IMR-90 (cell line): ENCODE measurements at regions not wholly inside any gene's neighbourhood (a gene's known extent, or its start where the extent isn't known, plus 50 kb on each side); places are given as distances from the start of the nearest gene placed in this dataset.

Experiments used
- ATAC-seq: fragments of 200-7000 bp; cut with Tn5 transposase; 2 replicates; pipeline ENCODE4 v1.9.1; 2020; ENCODE audit warnings: low read depth, mild to moderate bottlenecking, moderate library complexity
- BruUV-seq: library from RNA; stranded (reverse); fragments of 400-500 nt; replicated peaks from 2 replicates; lab custom pipeline; 2021; lab: Mats Ljungman, UMichigan
- CTCF ChIA-PET: fragments of 300-600 bp; formaldehyde crosslinking; extraction: SDS; loops from one replicate; lab custom pipeline; 2021; ENCODE audit warnings: antibody characterized with exemption; lab: Yijun Ruan, JAX
- POLR2A ChIA-PET: fragments of 300-600 bp; sonication (Branson Sonifier 250); formaldehyde crosslinking; loops from one replicate; lab custom pipeline; 2022; ENCODE audit warnings: antibody characterized with exemption; ENCODE audit not compliant: unreplicated experiment; lab: Charles Lee
- DNase-seq: peaks from one replicate; pipeline ENCODE4 v3.0.0; 2013
- H2AFZ ChIP-seq: replicated peaks from 2 replicates; pipeline ENCODE3; 2013; ENCODE audit warnings: low read length, mild to moderate bottlenecking; ENCODE audit not compliant: poor library complexity
- H2AK5ac ChIP-seq: 2 replicates; pipeline ENCODE4 v1.6.1; 2013; ENCODE audit warnings: low read depth, low read length, inconsistent platforms
- H2AK9ac ChIP-seq: replicated peaks from 2 replicates; pipeline ENCODE3; 2013; ENCODE audit warnings: mild to moderate bottlenecking, low read depth, low read length, moderate library complexity; ENCODE audit not compliant: poor library complexity
- H2BK120ac ChIP-seq: 2 replicates; pipeline ENCODE4 v1.6.1; 2013; ENCODE audit warnings: low read depth, low read length, inconsistent platforms
- H2BK15ac ChIP-seq: 3 replicates; pipeline ENCODE4 v1.6.1; 2013; ENCODE audit warnings: low read depth, low read length, inconsistent platforms
- H2BK20ac ChIP-seq: 2 replicates; pipeline ENCODE4 v1.6.1; 2013; ENCODE audit warnings: low read depth, mild to moderate bottlenecking, inconsistent platforms, low read length, moderate library complexity
- H2BK5ac ChIP-seq: 2 replicates; pipeline ENCODE4 v1.6.1; 2013; ENCODE audit warnings: mild to moderate bottlenecking, low read depth, low read length, inconsistent platforms; ENCODE audit not compliant: poor library complexity, severe bottlenecking
- H3K14ac ChIP-seq: replicated peaks from 2 replicates; pipeline ENCODE4 v1.6.1; 2013; ENCODE audit warnings: low read depth, low read length, inconsistent platforms
- H3K18ac ChIP-seq: 2 replicates; pipeline ENCODE4 v1.6.1; 2013; ENCODE audit warnings: low read depth, low read length, control low read depth
- H3K23ac ChIP-seq: 2 replicates; pipeline ENCODE4 v1.6.1; 2013; ENCODE audit warnings: low read depth, low read length, inconsistent platforms
- H3K27ac ChIP-seq: 2 replicates; pipeline ENCODE4 v1.5.1; 2013; ENCODE audit warnings: mild to moderate bottlenecking, control low read depth, low read length; ENCODE audit not compliant: insufficient read depth
- H3K27me3 ChIP-seq: 2 replicates; pipeline ENCODE4 v1.6.1; 2013; ENCODE audit warnings: low read length; ENCODE audit not compliant: control insufficient read depth, insufficient read depth
- H3K36me3 ChIP-seq: 2 replicates; pipeline ENCODE4 v1.6.1; 2013; ENCODE audit warnings: low read length, mixed read lengths; ENCODE audit not compliant: control insufficient read depth, insufficient read depth
- H3K4ac ChIP-seq: 2 replicates; pipeline ENCODE4 v1.6.1; 2013; ENCODE audit warnings: low read depth, low read length, inconsistent platforms
- H3K4me1 ChIP-seq: 2 replicates; pipeline ENCODE4 v1.6.1; 2013; ENCODE audit warnings: low read length, mixed read lengths; ENCODE audit not compliant: control insufficient read depth, insufficient read depth
- H3K4me2 ChIP-seq: 2 replicates; pipeline ENCODE4 v1.6.1; 2013; ENCODE audit warnings: low read depth, mild to moderate bottlenecking, control low read depth, low read length, moderate library complexity
- H3K4me3 ChIP-seq: 2 replicates; pipeline ENCODE4 v1.5.1; 2013; ENCODE audit warnings: low read depth, mild to moderate bottlenecking, control low read depth, low read length, moderate library complexity; ENCODE audit not compliant: insufficient read depth
- H3K56ac ChIP-seq: 2 replicates; pipeline ENCODE4 v1.6.1; 2013; ENCODE audit warnings: low read length, inconsistent platforms; ENCODE audit not compliant: insufficient read depth; ENCODE audit errors: extremely low read depth
- H3K79me1 ChIP-seq, 2 experiments: 2 replicates each; pipeline ENCODE4 v1.6.1; 2013; ENCODE audit warnings: low read length in 2 of 2, inconsistent platforms in 1 of 2, low read depth in 1 of 2
- H3K9ac ChIP-seq: 2 replicates; pipeline ENCODE4 v1.6.1; 2013; ENCODE audit warnings: low read depth, low read length, control low read depth
- H3K9me1 ChIP-seq: 2 replicates; pipeline ENCODE4 v1.6.1; 2013; ENCODE audit warnings: low read length, inconsistent platforms; ENCODE audit not compliant: insufficient read depth
- H3K9me3 ChIP-seq: 2 replicates; pipeline ENCODE4 v1.6.1; 2013; ENCODE audit warnings: low read length; ENCODE audit not compliant: control insufficient read depth, insufficient read depth
- H4K20me1 ChIP-seq: 2 replicates; pipeline ENCODE4 v1.6.1; 2013; ENCODE audit warnings: low read length, inconsistent platforms; ENCODE audit not compliant: insufficient read depth
- H4K5ac ChIP-seq: 2 replicates; pipeline ENCODE4 v1.6.1; 2013; ENCODE audit warnings: mild to moderate bottlenecking, low read depth, low read length, control low read depth
- H4K8ac ChIP-seq, 2 experiments: 2 replicates each; pipeline ENCODE4 v1.6.1; 2013; ENCODE audit warnings: low read depth in 2 of 2, low read length in 2 of 2, control low read depth in 1 of 2, inconsistent platforms in 1 of 2
- H4K91ac ChIP-seq: 2 replicates; pipeline ENCODE4 v1.6.1; 2013; ENCODE audit warnings: low read depth, low read length, inconsistent platforms; ENCODE audit not compliant: insufficient read depth
- BHLHE40 ChIP-seq: fragments of 150-350 bp; IDR thresholded peaks from 2 replicates; pipeline ENCODE4 v1.6.1; 2016; ENCODE audit warnings: mild to moderate bottlenecking, low read depth, low read length
- CEBPB ChIP-seq: IDR thresholded peaks from 2 replicates; pipeline ENCODE4 v1.6.1; 2012; ENCODE audit warnings: low read depth, low read length, improper control_type of control experiment
- CHD1 ChIP-seq: IDR thresholded peaks from 2 replicates; pipeline ENCODE4 v1.6.1; 2012; ENCODE audit warnings: low read depth, low read length, improper control_type of control experiment
- MAZ ChIP-seq: IDR thresholded peaks from 2 replicates; pipeline ENCODE4 v1.6.1; 2012; ENCODE audit warnings: low read depth, mild to moderate bottlenecking, low read length, improper control_type of control experiment, moderate library complexity, borderline replicate concordance
- POLR2A ChIP-seq: IDR thresholded peaks from 2 replicates; pipeline ENCODE4 v1.6.1; 2012; ENCODE audit warnings: mild to moderate bottlenecking, low read depth, low read length
- RCOR1 ChIP-seq: IDR thresholded peaks from 2 replicates; pipeline ENCODE4 v1.6.1; 2012; ENCODE audit warnings: mild to moderate bottlenecking, low read length, improper control_type of control experiment; ENCODE audit not compliant: insufficient replicate concordance
- RFX5 ChIP-seq: IDR thresholded peaks from 2 replicates; pipeline ENCODE4 v1.8.0; 2012; ENCODE audit warnings: low read depth, mild to moderate bottlenecking, low read length, moderate library complexity
- SMC3 ChIP-seq: fragments of 150-350 bp; IDR thresholded peaks from 2 replicates; pipeline ENCODE4 v1.6.1; 2016; ENCODE audit warnings: low read depth, mild to moderate bottlenecking, antibody characterized with exemption, low read length, moderate library complexity
- WGBS, 2 experiments: methylation state at CpG; one replicate each; pipeline versions ENCODE4 v1.1.5 to v1.1.7; 2013; ENCODE audit warnings: missing lambda C conversion rate in 2 of 2; ENCODE audit not compliant: insufficient read length in 1 of 2; ENCODE audit errors: extremely low coverage in 2 of 2; 5-methylcytosine and 5-hydroxymethylcytosine counted together
- dilution Hi-C: fragments of 300-500 bp; cut with HindIII; formaldehyde crosslinking; loops from one replicate; pipeline ENCODE4 v1.14.3; 2018; ENCODE audit warnings: low sequenced_read_pairs; ENCODE audit not compliant: unreplicated experiment
- in situ Hi-C: fragments of 300-500 bp; cut with MboI; formaldehyde crosslinking; loops from 3 replicates; pipeline ENCODE4 v1.14.3; 2019; ENCODE audit warnings: low sequenced_read_pairs, inconsistent platforms, mixed read lengths
- intact Hi-C: fragments of 100-400 bp; cut with micrococcal nuclease; formaldehyde crosslinking; loops from 2 replicates; pipeline ENCODE4 v1.10.0; 2022
- TF ChIP-seq, protein P1 (sequence below): conservative IDR thresholded peaks from 2 replicates; pipeline ENCODE4 v1.5.1; 2012; ENCODE audit warnings: mild to moderate bottlenecking, low read depth, low read length, improper control_type of control experiment

DNA sequence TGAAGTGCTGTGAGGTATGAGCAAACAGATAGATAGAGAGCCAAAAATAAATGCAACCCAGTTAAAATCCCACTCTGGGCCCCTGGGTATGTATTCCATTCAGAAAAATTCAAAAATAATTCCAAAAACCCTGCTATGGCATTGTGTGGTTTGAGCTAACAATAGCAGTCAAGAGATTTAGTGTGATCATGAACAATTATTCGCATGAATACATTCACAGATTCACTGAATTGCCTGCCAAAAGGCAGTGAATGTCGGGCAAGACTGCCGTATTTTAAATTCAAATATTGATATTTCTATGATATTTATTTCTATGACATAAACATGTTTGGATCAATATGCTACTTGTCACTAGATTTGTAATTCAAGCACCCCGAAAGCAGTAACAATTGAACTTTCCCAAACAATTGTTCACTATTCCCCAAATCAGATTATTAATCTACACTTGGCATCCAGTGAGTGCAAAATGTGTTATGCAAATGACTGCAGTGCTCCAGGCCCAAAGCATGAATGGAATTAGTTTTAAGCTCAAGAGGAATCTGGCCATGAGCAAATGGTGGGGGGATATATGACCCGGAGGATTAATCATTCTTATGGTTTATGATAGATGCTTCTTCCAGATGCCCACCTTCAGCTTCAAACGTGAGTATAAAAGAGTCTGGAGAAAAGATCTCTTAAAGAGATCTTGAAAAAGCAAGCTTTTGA lies 417.0 kb upstream of the MEIS2 start:
- Histone ChIP-seq H2BK15ac (no peak overlapping the region), H3K18ac (no peak overlapping the region), H2AK9ac (no peak overlapping the region), H3K4me1 (no peaks in the 10 kb centered on the region), H2AFZ (no peak overlapping the region), H3K23ac (no peak overlapping the region), H2BK120ac (no peak overlapping the region), H4K20me1 (no peaks in the 10 kb centered on the region), H3K9me1 (no peaks in the 10 kb centered on the region), H3K27ac (no peak overlapping the region), H2BK20ac (no peak overlapping the region), H3K56ac (no peak overlapping the region), H3K4me2 (no peak overlapping the region), H3K27me3 (no peaks in the 10 kb centered on the region), H3K9ac (no peak overlapping the region), H2BK5ac (no peak overlapping the region), H4K5ac (no peak overlapping the region), H4K8ac (no peak overlapping the region), H3K4ac (no peak overlapping the region), H4K91ac (no peak overlapping the region), H2AK5ac (no peak overlapping the region), H3K9me3 (no peaks in the 10 kb centered on the region), H3K4me3 (no peak overlapping the region), H3K79me1 (no peaks in the 10 kb centered on the region), H3K14ac (no peak overlapping the region), H3K36me3 (no peaks in the 10 kb centered on the region)
- in situ Hi-C loops, result no loop called here
- ATAC-seq (no peak), DNase-seq (no peak)
- BruUV-seq, result no TSS peak
- intact Hi-C loops, result no loop called here
- no peak for TF ChIP-seq BHLHE40
- TF ChIP-seq POLR2A, result no peak
- TF ChIP-seq SMC3, result no peak
- no peak for TF ChIP-seq CHD1
- TF ChIP-seq RCOR1, result no peak
- TF ChIP-seq MAZ, result no peak
- TF ChIP-seq CEBPB, result no peak
- TF ChIP-seq RFX5, result no peak
- TF ChIP-seq, protein P1, sequence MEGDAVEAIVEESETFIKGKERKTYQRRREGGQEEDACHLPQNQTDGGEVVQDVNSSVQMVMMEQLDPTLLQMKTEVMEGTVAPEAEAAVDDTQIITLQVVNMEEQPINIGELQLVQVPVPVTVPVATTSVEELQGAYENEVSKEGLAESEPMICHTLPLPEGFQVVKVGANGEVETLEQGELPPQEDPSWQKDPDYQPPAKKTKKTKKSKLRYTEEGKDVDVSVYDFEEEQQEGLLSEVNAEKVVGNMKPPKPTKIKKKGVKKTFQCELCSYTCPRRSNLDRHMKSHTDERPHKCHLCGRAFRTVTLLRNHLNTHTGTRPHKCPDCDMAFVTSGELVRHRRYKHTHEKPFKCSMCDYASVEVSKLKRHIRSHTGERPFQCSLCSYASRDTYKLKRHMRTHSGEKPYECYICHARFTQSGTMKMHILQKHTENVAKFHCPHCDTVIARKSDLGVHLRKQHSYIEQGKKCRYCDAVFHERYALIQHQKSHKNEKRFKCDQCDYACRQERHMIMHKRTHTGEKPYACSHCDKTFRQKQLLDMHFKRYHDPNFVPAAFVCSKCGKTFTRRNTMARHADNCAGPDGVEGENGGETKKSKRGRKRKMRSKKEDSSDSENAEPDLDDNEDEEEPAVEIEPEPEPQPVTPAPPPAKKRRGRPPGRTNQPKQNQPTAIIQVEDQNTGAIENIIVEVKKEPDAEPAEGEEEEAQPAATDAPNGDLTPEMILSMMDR, result no peak
- dilution Hi-C loops, result no loop called here
- ChIA-PET POLR2A (no interaction called here), CTCF (no interaction called here)
- no CpG with 5 or more reads among the region's 6 CpGs for WGBS, 2 experiments
